DOHH2 (cell line): ENCODE measurements at regions not wholly inside any gene's neighbourhood (a gene's known extent, or its start where the extent isn't known, plus 50 kb on each side); places are given as distances from the start of the nearest gene placed in this dataset.

Experiments
- H3F3A ChIP-seq: fragments of 200-600 bp; sonication (generic), shearing (Covaris generic); 2 replicates; pipeline ENCODE4 v1.6.0; 2016; ENCODE audit warnings: antibody characterized with exemption, mild to moderate bottlenecking; ENCODE audit not compliant: control insufficient read depth, insufficient read depth
- H3K27ac ChIP-seq: fragments of 200-600 bp; sonication (generic); 2 replicates; pipeline ENCODE4 v1.5.1; 2014; ENCODE audit warnings: low read depth, mild to moderate bottlenecking, low read length, moderate library complexity
- H3K27me3 ChIP-seq: fragments of 200-600 bp; sonication (generic); 2 replicates; pipeline ENCODE4 v1.6.1; 2014; ENCODE audit warnings: mild to moderate bottlenecking, low read length, mixed read lengths; ENCODE audit not compliant: control insufficient read depth
- H3K36me3 ChIP-seq: fragments of 200-600 bp; sonication (generic); 2 replicates; pipeline ENCODE4 v1.6.1; 2014; ENCODE audit warnings: mild to moderate bottlenecking, low read length, moderate library complexity, mixed read lengths; ENCODE audit not compliant: control insufficient read depth
- H3K4me1 ChIP-seq: fragments of 200-600 bp; sonication (generic); 2 replicates; pipeline ENCODE4 v1.6.1; 2014; ENCODE audit warnings: mild to moderate bottlenecking, low read length, mixed read lengths; ENCODE audit not compliant: control insufficient read depth
- H3K4me2 ChIP-seq: fragments of 200-600 bp; sonication (generic); 2 replicates; pipeline ENCODE4 v1.6.0; 2014; ENCODE audit warnings: mild to moderate bottlenecking, low read length, moderate library complexity
- H3K4me3 ChIP-seq: fragments of 200-600 bp; sonication (generic); 2 replicates; pipeline ENCODE4 v1.5.1; 2014; ENCODE audit warnings: mild to moderate bottlenecking, low read length, mixed read lengths
- H3K79me2 ChIP-seq: fragments of 200-600 bp; sonication (generic); 2 replicates; pipeline ENCODE4 v1.6.1; 2014; ENCODE audit warnings: mild to moderate bottlenecking, low read length, mixed read lengths; ENCODE audit not compliant: control insufficient read depth
- H3K9me2 ChIP-seq: fragments of 200-600 bp; sonication (generic); replicated peaks from 2 replicates; pipeline ENCODE4 v1.6.1; 2014; ENCODE audit warnings: mild to moderate bottlenecking, low read length, mixed read lengths; ENCODE audit not compliant: control insufficient read depth
- H3K9me3 ChIP-seq: fragments of 200-600 bp; sonication (generic); 2 replicates; pipeline ENCODE4 v1.6.1; 2014; ENCODE audit warnings: antibody characterized with exemption, low read length, mixed read lengths; ENCODE audit not compliant: control insufficient read depth, insufficient read depth
- H4K20me1 ChIP-seq: fragments of 200-600 bp; sonication (generic); 2 replicates; pipeline ENCODE4 v1.6.0; 2014; ENCODE audit warnings: low read depth, mild to moderate bottlenecking, antibody characterized with exemption, low read length, moderate library complexity; ENCODE audit not compliant: control insufficient read depth, insufficient read depth
- EZH2phosphoT487 ChIP-seq: fragments of 200-600 bp; sonication (generic); IDR thresholded peaks from 2 replicates; pipeline ENCODE4 v1.6.1; 2017; ENCODE audit warnings: borderline replicate concordance, mild to moderate bottlenecking, antibody characterized with exemption, low read length, moderate library complexity, mixed read lengths
- TF ChIP-seq, protein P1 (sequence below): fragments of 200-600 bp; sonication (generic); IDR thresholded peaks from one replicate; pipeline ENCODE4 v1.5.1; 2014; ENCODE audit warnings: antibody characterized with exemption, mild to moderate bottlenecking, low read depth, low read length; ENCODE audit not compliant: poor library complexity, severe bottlenecking

- no peaks in the 10 kb centered on the region for H4K20me1 ChIP-seq
- TF ChIP-seq, protein P1, sequence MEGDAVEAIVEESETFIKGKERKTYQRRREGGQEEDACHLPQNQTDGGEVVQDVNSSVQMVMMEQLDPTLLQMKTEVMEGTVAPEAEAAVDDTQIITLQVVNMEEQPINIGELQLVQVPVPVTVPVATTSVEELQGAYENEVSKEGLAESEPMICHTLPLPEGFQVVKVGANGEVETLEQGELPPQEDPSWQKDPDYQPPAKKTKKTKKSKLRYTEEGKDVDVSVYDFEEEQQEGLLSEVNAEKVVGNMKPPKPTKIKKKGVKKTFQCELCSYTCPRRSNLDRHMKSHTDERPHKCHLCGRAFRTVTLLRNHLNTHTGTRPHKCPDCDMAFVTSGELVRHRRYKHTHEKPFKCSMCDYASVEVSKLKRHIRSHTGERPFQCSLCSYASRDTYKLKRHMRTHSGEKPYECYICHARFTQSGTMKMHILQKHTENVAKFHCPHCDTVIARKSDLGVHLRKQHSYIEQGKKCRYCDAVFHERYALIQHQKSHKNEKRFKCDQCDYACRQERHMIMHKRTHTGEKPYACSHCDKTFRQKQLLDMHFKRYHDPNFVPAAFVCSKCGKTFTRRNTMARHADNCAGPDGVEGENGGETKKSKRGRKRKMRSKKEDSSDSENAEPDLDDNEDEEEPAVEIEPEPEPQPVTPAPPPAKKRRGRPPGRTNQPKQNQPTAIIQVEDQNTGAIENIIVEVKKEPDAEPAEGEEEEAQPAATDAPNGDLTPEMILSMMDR, result no peak
- TF ChIP-seq EZH2phosphoT487, result no peak
- no peaks in the 10 kb centered on the region for H3F3A ChIP-seq
- no peak overlapping the region for H3K27ac ChIP-seq
- H3K79me2 ChIP-seq, result no peaks in the 10 kb centered on the region
- no peaks in the 10 kb centered on the region for H3K9me3 ChIP-seq
- H3K27me3 ChIP-seq, result no peaks in the 10 kb centered on the region
- H3K9me2 ChIP-seq, result no peaks in the 10 kb centered on the region
- H3K36me3 ChIP-seq, result no peaks in the 10 kb centered on the region
- H3K4me3 ChIP-seq, result no peak overlapping the region
- H3K4me1 ChIP-seq, result no peaks in the 10 kb centered on the region
- no peak overlapping the region for H3K4me2 ChIP-seq
Observed at GRCh38 chr6:139829576-139829975, 455.1 kb upstream of the CITED2 start.

GRCh38 chr6:139828751-139829519, 454.5 kb upstream of the CITED2 start:
- no peak overlapping the region for H3K4me3 ChIP-seq
- H3K27ac ChIP-seq, result no peak overlapping the region
- no peaks in the 10 kb centered on the region for H3K4me1 ChIP-seq
- no peaks in the 10 kb centered on the region for H3F3A ChIP-seq
- no peaks in the 10 kb centered on the region for H3K79me2 ChIP-seq
- H4K20me1 ChIP-seq, result no peaks in the 10 kb centered on the region
- no peaks in the 10 kb centered on the region for H3K9me2 ChIP-seq
- H3K36me3 ChIP-seq, result no peaks in the 10 kb centered on the region
- no peaks in the 10 kb centered on the region for H3K27me3 ChIP-seq
- H3K4me2 ChIP-seq, result no peak overlapping the region
- H3K9me3 ChIP-seq, result no peaks in the 10 kb centered on the region
- TF ChIP-seq EZH2phosphoT487, result no peak
- TF ChIP-seq, protein P1, result no peak

- no peak overlapping the region for H3K4me3 ChIP-seq
- H3K4me1 ChIP-seq, result no peaks in the 10 kb centered on the region
- no peaks in the 10 kb centered on the region for H3K9me2 ChIP-seq
- no peaks in the 10 kb centered on the region for H3F3A ChIP-seq
- H3K79me2 ChIP-seq, result no peaks in the 10 kb centered on the region
- no peaks in the 10 kb centered on the region for H3K36me3 ChIP-seq
- H3K27me3 ChIP-seq, result no peaks in the 10 kb centered on the region
- no peak overlapping the region for H3K27ac ChIP-seq
- H3K9me3 ChIP-seq, result no peaks in the 10 kb centered on the region
- H4K20me1 ChIP-seq, result no peaks in the 10 kb centered on the region
- TF ChIP-seq EZH2phosphoT487, result no peak
- TF ChIP-seq, protein P1, result no peak
- H3K4me2 ChIP-seq, result no peak overlapping the region
Observed at GRCh38 chr6:139825935-139826374, 451.5 kb upstream of the CITED2 start.
